CD4-positive, alpha-beta T cell treated with Interleukin-6 for 4 hours (primary cell): ENCODE measurements at regions not wholly inside any gene's neighbourhood (a gene's known extent, or its start where the extent isn't known, plus 50 kb on each side); places are given as distances from the start of the nearest gene placed in this dataset.

Experiments used
- DNase-seq: peaks from one replicate; pipeline ENCODE4 v3.0.0-alpha.2; 2020; ENCODE audit warnings: mixed read lengths

DNA sequence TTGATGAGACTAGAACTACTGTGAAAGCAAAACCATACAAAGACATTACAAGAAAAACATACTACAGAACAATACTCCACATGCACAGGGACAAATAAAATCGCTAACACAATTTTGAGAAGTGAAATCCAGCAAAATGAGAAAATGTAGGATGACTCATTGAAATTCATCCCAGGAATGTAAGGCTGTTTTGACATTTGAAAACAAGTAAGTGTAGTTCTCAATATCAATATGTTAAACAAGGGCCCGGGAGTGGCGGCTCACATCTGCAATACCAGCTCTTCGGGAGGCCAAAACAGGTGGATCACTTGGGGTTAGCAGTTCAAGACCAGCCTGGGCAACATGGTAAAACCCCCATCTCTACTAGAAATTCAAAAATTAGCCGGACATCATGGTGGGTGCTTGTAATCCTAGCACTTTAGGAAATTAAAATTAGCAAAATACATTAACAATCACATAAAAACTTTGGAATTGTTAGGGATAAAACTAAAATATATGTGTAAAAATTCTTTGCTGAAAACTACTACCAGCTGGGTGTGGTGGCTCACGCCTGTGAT, 113.7 kb upstream of the ADARB2 start:
- no peak for DNase-seq

DNA sequence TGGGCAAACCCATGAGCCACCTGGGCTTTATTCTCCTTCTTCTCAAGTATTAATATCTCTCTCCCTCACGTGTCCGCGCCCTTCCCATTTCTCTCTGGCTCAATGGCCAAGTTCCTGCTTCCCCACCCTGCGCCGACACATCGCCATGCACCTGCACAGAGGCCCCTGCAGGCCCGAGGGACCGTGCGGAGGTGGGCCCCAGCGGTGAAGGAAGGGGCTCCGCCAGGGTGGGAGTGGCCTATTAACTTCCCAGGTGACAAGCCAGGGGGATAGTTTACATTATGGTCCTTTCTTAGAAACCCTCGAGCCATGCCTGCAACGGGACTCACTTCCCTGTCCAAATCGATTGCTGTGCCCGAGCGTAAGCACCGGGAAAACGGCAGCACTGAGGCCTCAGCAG, 110.0 kb upstream of the ADARB2 start:
- DNase-seq: no peak

DNA sequence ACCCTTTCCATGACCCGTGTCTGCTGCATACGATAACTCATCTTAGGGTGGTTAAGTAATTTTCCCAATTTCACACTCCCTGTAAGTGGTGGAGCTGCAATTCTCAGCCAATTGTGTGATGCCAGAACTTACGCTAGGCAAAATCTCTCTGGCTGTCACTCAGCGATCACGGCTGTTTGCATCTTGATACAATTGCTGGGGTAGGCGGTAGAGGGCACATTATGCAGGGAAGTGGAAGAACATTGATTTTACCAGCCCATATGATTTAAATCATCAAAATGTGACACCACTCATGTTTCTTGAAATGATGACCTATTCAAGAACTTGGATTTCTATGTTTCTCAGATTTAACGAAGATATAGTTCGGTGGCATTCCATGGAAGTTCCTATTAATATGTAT, 108.7 kb upstream of the ADARB2 start:
- DNase-seq: no peak

DNA sequence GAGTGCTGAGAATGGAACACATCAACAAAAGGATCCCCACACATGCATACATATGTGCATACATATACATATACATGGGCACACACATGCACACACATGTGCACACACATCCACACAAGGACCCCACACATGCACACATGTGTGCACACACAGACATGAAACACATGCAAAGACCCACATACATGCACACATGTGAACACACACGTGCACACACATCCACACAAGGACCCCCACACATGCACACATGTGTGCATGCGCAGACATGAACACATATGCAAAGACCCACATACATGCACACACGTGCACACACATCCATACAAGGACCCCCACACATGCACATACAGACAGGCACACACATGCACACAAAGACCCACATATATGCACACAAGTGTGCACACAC, 104.4 kb upstream of the ADARB2 start:
- DNase-seq: no peak

DNA sequence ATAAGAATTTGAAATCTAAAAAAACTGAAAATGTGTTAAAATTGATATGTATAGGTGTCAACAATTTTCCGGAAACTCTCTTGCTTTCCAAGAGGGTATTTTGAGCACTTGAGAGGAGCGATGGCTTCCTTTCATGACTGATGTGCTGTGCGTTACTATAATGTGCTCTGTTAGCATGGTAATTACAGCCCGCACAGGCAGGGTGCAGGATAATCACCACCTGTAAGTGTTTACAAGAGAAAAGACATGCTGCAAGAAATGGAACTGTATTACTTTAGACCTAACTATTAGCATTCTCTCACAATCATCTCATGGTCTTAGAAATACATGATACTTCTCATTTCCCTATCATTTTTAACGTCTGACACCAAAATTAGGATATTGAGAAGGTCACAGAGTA, 92.4 kb upstream of the ADARB2 start:
- no peak for DNase-seq

DNA sequence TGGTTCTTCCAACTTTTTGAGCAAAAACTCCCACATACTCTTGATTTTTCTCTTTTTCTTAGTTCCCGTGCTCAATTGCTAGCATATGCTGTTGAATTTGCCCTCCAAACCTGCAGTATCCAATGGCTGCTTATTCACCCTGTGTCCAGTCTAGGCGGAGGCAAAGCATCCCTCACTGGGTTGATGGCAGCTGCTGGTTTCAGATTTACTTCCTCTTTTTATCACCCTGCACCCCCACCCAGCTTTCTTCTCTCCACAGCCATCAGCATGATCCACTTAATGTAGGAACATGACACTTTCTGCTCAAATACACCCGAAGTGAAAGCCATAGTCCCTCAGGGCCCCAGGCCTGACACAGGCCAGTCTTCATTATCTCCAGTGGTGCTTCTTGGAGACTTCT, 87.6 kb upstream of the ADARB2 start:
- no peak for DNase-seq

DNA sequence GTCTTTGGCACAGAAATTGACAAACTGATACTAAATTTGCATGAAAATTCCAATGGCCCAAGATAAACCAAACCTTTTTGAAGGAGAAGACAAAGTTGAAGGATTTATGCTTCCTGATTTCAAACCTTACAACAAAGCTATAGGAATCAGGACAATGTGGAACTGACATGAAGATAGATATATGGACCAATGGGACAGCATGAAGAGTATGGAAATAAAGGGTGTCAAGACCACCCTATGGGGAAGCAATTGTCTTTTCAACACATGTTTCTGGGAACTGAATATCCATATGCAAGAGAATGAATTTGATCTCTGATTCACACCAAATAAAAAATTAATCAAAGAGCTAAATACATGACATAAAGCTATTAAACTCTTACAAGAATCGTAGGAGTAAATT, 77.2 kb upstream of the ADARB2 start:
- DNase-seq: no peak

DNA sequence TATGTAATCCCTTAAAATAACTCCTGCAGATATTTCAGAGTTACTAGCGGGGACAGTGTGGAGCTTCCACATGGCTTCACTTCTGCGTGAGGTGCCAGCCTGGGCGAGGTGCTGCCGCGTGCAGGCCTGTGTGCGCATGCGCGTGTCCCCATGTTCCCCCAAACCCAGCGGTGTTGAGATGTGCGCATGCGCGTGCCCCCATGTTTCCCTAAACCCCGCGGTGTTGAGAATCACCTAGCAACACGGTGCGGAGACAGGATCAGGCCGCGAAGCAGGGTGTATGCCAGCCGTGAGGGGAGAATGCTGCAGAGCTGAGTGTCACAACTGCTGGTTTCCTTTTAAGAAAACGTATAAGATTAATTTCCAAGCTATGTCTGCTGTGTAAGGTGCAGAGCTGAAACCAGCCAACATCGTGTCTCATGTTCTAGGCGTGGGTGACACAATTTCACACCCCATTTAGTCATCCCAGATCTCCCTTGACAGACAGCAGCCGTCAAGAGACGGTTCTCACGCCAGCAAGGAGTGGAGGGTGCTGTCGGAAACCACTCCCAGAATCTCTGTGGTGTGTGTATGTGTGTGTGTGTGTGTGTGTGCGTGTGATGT, 71.9 kb upstream of the ADARB2 start:
- no peak for DNase-seq

DNA sequence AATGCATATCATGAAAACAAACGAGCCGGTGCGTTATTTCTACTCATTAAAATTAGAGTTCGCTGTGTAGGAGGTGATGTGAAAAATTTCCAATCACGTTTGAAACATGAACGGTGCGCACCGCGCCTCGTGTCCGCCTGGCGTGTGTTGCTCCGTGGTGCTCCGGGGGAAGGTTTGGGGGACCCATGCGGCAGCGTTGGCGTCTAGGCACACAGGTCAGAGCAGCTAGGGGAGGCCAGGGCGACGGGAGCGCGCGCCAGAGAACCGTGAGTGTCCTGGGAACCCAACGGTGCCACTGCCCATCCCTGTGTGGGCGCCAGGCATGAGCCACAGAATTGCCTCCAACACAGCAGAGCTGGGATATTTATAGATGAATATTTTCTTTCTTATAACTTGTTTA, 70.6 kb upstream of the ADARB2 start:
- no peak for DNase-seq

DNA sequence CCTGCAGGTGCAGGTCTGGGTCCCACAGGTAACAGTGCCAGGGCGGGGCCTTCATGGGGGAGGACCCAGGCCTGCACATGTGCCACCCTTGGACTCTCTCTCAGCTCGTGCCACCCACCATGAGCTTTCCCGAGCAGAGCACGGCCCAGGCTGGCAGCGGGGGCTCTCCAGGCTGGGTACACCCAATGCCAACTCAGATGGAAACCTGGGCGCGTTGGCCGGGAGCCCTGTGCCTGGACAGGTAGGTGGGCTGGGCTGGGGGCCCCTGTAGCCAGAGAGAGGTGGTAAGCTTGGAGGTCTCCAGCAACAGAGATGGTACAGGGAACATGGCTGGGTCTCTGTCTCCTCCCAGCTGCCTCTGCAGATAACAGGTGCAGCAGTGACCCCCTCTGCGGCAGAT, 69.9 kb upstream of the ADARB2 start:
- DNase-seq: no peak

DNA sequence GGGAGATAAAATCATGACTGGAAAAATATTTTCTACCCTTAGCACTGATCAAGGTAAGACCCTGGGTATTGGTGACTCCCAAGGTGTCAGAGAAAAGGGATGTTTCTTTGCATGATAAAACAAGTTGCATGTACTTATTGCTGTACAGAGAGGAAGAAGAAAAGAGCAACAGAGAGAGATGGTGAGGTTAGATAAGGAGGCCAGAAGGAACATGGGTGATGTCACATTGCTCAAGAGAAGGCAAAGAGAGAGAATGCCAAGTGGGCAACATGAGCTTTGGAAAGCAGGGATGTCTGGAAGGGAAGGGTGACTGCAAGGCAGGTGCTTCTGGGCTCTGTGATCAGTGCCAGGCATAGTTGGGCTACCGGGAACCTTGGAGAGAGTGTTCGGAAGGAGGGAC, 65.1 kb upstream of the ADARB2 start:
- no peak for DNase-seq

DNA sequence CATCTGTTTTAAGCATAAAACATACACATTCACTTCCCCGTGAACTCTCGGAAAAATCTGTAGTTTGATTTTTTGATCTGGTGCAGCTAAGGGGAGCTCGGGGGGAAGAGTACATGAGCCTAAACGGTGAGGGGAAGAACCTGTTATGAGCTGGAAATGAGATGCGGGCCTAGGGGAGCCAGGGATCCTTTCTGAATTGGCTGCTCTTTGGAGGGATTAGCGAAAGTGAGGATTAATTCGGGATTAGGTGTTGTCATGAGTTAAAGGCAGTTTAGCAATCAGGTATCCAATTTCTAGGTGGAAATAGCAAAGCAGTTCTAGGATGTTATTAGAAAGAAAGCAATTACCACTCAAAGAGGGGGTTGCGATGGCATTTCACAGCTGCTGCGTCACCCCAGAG, 51.1 kb upstream of the ADARB2 start:
- DNase-seq: no peak
